ENCODE measurements at regions not wholly inside any gene's neighbourhood (a gene's known extent, or its start where the extent isn't known, plus 50 kb on each side); places are given as distances from the start of the nearest gene placed in this dataset.

GRCh38 chr1:106304106-106304505 lies 752.4 kb upstream of the PRMT6 start:
- DNase-seq (ENCODE audit: low read depth): no peak
- no peak overlapping the region for H3K4me3 ChIP-seq (ENCODE audit: low read depth, low read length)
- no peak for TF ChIP-seq CTCF (conservative IDR thresholded peaks at IDR 0.05; ENCODE audit: low read depth, low read length)

GRCh38 chr1:106319612-106320011 lies 736.9 kb upstream of the PRMT6 start:
- no peak for TF ChIP-seq CTCF (conservative IDR thresholded peaks at IDR 0.05; ENCODE audit: low read depth, low read length)
- DNase-seq (ENCODE audit: low read depth): no peak
- no peak overlapping the region for H3K4me3 ChIP-seq (ENCODE audit: low read depth, low read length)

- no peak overlapping the region for H3K4me3 ChIP-seq (ENCODE audit: low read depth, low read length)
- no peak for DNase-seq (ENCODE audit: low read depth)
- TF ChIP-seq CTCF (conservative IDR thresholded peaks at IDR 0.05; ENCODE audit: low read depth, low read length): no peak
Observed at GRCh38 chr1:106325600-106325999, 730.9 kb upstream of the PRMT6 start.

GRCh38 chr1:106344494-106344893 lies 712.0 kb upstream of the PRMT6 start:
- DNase-seq (ENCODE audit: low read depth): no peak

GRCh38 chr1:106360252-106360651 lies 696.2 kb upstream of the PRMT6 start:
- TF ChIP-seq CTCF (conservative IDR thresholded peaks at IDR 0.05; ENCODE audit: low read depth, low read length): no peak
- H3K4me3 ChIP-seq (ENCODE audit: low read depth, low read length): no peak overlapping the region
- peak; percentile 1 for DNase-seq (ENCODE audit: low read depth)

More at GRCh38 chr1:106344494-106344893, 712.0 kb upstream of the PRMT6 start:
- no peak for TF ChIP-seq CTCF (conservative IDR thresholded peaks at IDR 0.05; ENCODE audit: low read depth, low read length)
- H3K4me3 ChIP-seq (ENCODE audit: low read depth, low read length): no peak overlapping the region

GRCh38 chr1:106366627-106367319 lies 689.7 kb upstream of the PRMT6 start:
- no peak overlapping the region for H3K4me3 ChIP-seq (ENCODE audit: low read depth, low read length)
- no peak for TF ChIP-seq CTCF (conservative IDR thresholded peaks at IDR 0.05; ENCODE audit: low read depth, low read length)
- DNase-seq (ENCODE audit: low read depth): no peak

- DNase-seq (ENCODE audit: low read depth): no peak
- no peak overlapping the region for H3K4me3 ChIP-seq (ENCODE audit: low read depth, low read length)
- no peak for TF ChIP-seq CTCF (conservative IDR thresholded peaks at IDR 0.05; ENCODE audit: low read depth, low read length)
Observed at GRCh38 chr1:106378261-106378660, 678.2 kb upstream of the PRMT6 start.

All from choroid plexus epithelial cell (primary cell).